Endothelial cell of umbilical vein (primary cell): ENCODE measurements at regions not wholly inside any gene's neighbourhood (a gene's known extent, or its start where the extent isn't known, plus 50 kb on each side); places are given as distances from the start of the nearest gene placed in this dataset.

Experiments used
- JUN ChIP-seq: IDR thresholded peaks from 2 replicates; pipeline ENCODE4 v1.6.1; 2011; ENCODE audit warnings: borderline replicate concordance, low read depth; ENCODE audit not compliant: insufficient read length, insufficient read depth
- MYC ChIP-seq: IDR thresholded peaks from one replicate; pipeline ENCODE4 v1.6.1; 2011; ENCODE audit warnings: mild to moderate bottlenecking, low read depth, low read length
- POLR2A ChIP-seq: IDR thresholded peaks from 2 replicates; pipeline ENCODE4 v1.6.1; 2012; ENCODE audit warnings: low read depth, mild to moderate bottlenecking, control low read depth, low read length
- POLR2AphosphoS5 ChIP-seq: IDR thresholded peaks from 2 replicates; pipeline ENCODE4 v1.6.1; 2012; ENCODE audit warnings: low read depth, mild to moderate bottlenecking, control low read depth, low read length, moderate library complexity; ENCODE audit not compliant: insufficient read depth
- TF ChIP-seq, protein P1 (sequence below), 2 donors: IDR thresholded peaks; 1 replicate in 1 of 2; 2 replicates in 1 of 2; pipeline ENCODE4 v1.5.1; 2011; ENCODE audit warnings: low read length in 2 of 2, mild to moderate bottlenecking in 2 of 2, moderate library complexity in 2 of 2, control low read depth in 1 of 2, inconsistent platforms in 1 of 2, low read depth in 1 of 2; ENCODE audit not compliant: insufficient read depth in 1 of 2; ENCODE audit errors: extremely low read depth in 1 of 2

GRCh38 chr18:78766651-78767533 is 212.7 kb upstream of the SALL3 start:
- TF ChIP-seq, protein P1, sequence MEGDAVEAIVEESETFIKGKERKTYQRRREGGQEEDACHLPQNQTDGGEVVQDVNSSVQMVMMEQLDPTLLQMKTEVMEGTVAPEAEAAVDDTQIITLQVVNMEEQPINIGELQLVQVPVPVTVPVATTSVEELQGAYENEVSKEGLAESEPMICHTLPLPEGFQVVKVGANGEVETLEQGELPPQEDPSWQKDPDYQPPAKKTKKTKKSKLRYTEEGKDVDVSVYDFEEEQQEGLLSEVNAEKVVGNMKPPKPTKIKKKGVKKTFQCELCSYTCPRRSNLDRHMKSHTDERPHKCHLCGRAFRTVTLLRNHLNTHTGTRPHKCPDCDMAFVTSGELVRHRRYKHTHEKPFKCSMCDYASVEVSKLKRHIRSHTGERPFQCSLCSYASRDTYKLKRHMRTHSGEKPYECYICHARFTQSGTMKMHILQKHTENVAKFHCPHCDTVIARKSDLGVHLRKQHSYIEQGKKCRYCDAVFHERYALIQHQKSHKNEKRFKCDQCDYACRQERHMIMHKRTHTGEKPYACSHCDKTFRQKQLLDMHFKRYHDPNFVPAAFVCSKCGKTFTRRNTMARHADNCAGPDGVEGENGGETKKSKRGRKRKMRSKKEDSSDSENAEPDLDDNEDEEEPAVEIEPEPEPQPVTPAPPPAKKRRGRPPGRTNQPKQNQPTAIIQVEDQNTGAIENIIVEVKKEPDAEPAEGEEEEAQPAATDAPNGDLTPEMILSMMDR (IDR thresholded peaks at IDR 0.05; ENCODE audit: extremely low read depth in 1 of 2, insufficient read depth in 1 of 2, low read depth in 1 of 2, low read length in 2 of 2) = no peak
- TF ChIP-seq MYC = no peak
- no peak for TF ChIP-seq POLR2A
- TF ChIP-seq JUN = no peak
- TF ChIP-seq POLR2AphosphoS5 = no peak
